ENCODE measurements at regions not wholly inside any gene's neighbourhood (a gene's known extent, or its start where the extent isn't known, plus 50 kb on each side); places are given as distances from the start of the nearest gene placed in this dataset.
A peak's percentile ranks its signal among the peaks of the same experiment; 100 is the strongest.

GRCh38 chr3:83189634-83190033 lies 1428.2 kb upstream of the GBE1 start:
- peak in 1 of 4 donors; percentile 41 for ATAC-seq

GRCh38 chr3:83169473-83169872 lies 1408.0 kb upstream of the GBE1 start:
- no peak for ATAC-seq
- H3K27me3 ChIP-seq, result no peaks in the 10 kb centered on the region
- H3K4me3 ChIP-seq, result no peak overlapping the region
- intact Hi-C loops (cut with DNase I), result no loop called here
- no peaks in the 10 kb centered on the region for H3K9me3 ChIP-seq
- H3K4me1 ChIP-seq, result no peaks in the 10 kb centered on the region
- no peak for DNase-seq
- no peak for FAIRE-seq
- H3K36me3 ChIP-seq, result no peaks in the 10 kb centered on the region
- 75 to 91% methylated on average over 1 of the region's 1 CpG for WGBS, 2 donors
- H3K27ac ChIP-seq, result no peak overlapping the region
- TF ChIP-seq CTCF (IDR thresholded peaks at IDR 0.05), result no peak

More at GRCh38 chr3:83189634-83190033, 1428.2 kb upstream of the GBE1 start:
- no peak for TF ChIP-seq CTCF (IDR thresholded peaks at IDR 0.05)
- peaks cover 0 to 2% (median 0%) of the 10 kb centered on the region in 3 donors for H3K4me1 ChIP-seq
- no peaks in the 10 kb centered on the region for H3K36me3 ChIP-seq
- no peak overlapping the region for H3K27ac ChIP-seq
- intact Hi-C loops (cut with DNase I), result no loop called here
- no peak overlapping the region for H3K4me3 ChIP-seq
- DNase-seq, result no peak
- H3K9me3 ChIP-seq, result no peaks in the 10 kb centered on the region
- no peaks in the 10 kb centered on the region for H3K27me3 ChIP-seq
- FAIRE-seq, result no peak

GRCh38 chr3:83150896-83151295 lies 1389.5 kb upstream of the GBE1 start:
- no peak for FAIRE-seq
- H3K4me3 ChIP-seq, result no peak overlapping the region
- intact Hi-C loops (cut with DNase I), result no loop called here
- no peaks in the 10 kb centered on the region for H3K36me3 ChIP-seq
- no peaks in the 10 kb centered on the region for H3K27me3 ChIP-seq
- DNase-seq, result no peak
- ATAC-seq, result no peak
- no peak overlapping the region for H3K27ac ChIP-seq
- WGBS, 2 donors, result 80 to 90% methylated on average over 2 of the region's 2 CpGs
- H3K4me1 ChIP-seq, result no peaks in the 10 kb centered on the region
- no peak for TF ChIP-seq CTCF (IDR thresholded peaks at IDR 0.05)
- H3K9me3 ChIP-seq, result no peaks in the 10 kb centered on the region

GRCh38 chr3:83140983-83141382 lies 1379.5 kb upstream of the GBE1 start:
- H3K4me3 ChIP-seq, result no peak overlapping the region
- no peak for ATAC-seq
- H3K27me3 ChIP-seq, result no peaks in the 10 kb centered on the region
- DNase-seq, result no peak
- H3K4me1 ChIP-seq, result no peaks in the 10 kb centered on the region
- no peaks in the 10 kb centered on the region for H3K36me3 ChIP-seq
- H3K27ac ChIP-seq, result no peak overlapping the region
- H3K9me3 ChIP-seq, result no peaks in the 10 kb centered on the region
- no peak for FAIRE-seq
- WGBS, 2 donors, result 47 to 59% methylated on average over 2 of the region's 2 CpGs
- TF ChIP-seq CTCF (IDR thresholded peaks at IDR 0.05), result no peak
- intact Hi-C loops (cut with DNase I), result no loop called here

- H3K4me3 ChIP-seq, result no peak overlapping the region
- whole genome bisulfite sequencing, 2 donors, result 66 to 67% methylated on average over 5 of the region's 5 CpGs
- no peak overlapping the region for H3K27ac ChIP-seq
- no peaks in the 10 kb centered on the region for H3K4me1 ChIP-seq
- no peaks in the 10 kb centered on the region for H3K9me3 ChIP-seq
- H3K27me3 ChIP-seq, result no peaks in the 10 kb centered on the region
- intact Hi-C loops (cut with DNase I), result no loop called here
- FAIRE-seq (no peak), DNase-seq (no peak), ATAC-seq (no peak)
- no peaks in the 10 kb centered on the region for H3K36me3 ChIP-seq
- TF ChIP-seq CTCF (IDR thresholded peaks at IDR 0.05), result no peak
Measured at GRCh38 chr3:83131236-83131635, 1369.8 kb upstream of the GBE1 start.

Measured in pancreas (tissue), 10 donors.